Esophagus mucosa (tissue), 1 donor: ENCODE measurements at regions not wholly inside any gene's neighbourhood (a gene's known extent, or its start where the extent isn't known, plus 50 kb on each side); places are given as distances from the start of the nearest gene placed in this dataset.
A peak's percentile ranks its signal among the peaks of the same experiment; 100 is the strongest.

Source experiments
- ATAC-seq: fragments of 200-7000 bp; cut with Tn5 transposase; one replicate; pipeline ENCODE4 v1.9.1; 2020
- donor health status: DM: yes; HTN: yes; CAD: no.

DNA sequence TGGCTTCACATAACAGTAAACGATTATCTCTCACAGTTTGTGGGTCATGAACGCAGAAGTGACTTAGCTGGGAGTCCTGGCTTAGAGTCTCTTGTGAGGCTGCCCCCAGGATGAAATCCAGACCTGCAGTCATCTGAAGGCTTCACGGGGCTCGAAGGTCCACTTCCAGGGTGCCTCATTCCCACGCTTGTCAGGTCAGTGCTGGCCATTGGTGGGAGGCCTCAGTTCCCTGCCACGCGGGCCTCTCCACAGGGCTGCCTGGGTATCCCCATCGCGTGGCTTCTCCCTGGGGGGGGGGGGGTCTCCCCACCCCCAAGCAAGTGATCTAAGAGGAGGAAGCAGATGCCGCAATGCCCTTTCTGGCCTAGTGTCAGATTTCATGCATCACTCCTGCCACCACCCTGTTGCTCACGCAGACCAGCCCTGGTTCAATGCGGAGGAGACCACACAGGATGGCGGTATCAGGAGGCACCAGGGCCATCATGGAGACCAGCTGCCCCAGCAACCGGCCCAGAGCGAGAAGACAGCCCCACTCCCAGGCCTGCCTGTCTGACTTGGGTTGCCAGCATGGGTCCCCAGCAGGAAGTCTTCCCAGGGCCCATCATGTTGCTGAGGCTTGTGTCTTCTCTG lies 77.3 kb upstream of the CDH5 start:
- ATAC-seq: no peak

DNA sequence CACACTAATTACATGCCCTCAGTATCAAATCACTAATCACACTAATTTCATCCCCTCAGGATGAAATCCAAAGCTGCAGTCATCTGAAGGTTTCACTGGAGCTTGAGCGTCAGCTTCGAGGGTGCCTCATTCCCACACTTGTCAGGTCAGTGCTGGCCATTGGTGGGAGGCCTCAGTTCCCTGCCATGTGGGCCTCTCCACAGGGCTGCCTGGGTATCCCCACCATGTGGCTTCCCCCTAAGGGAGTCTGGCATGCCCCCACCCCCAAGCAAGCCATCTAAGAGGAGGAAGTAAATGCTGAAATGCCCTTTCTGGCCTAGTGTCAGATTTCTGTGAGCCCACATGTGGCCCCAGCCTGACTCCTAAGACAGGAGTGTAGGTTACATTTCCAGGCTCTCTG lies 78.6 kb upstream of the CDH5 start:
- no peak for ATAC-seq

DNA sequence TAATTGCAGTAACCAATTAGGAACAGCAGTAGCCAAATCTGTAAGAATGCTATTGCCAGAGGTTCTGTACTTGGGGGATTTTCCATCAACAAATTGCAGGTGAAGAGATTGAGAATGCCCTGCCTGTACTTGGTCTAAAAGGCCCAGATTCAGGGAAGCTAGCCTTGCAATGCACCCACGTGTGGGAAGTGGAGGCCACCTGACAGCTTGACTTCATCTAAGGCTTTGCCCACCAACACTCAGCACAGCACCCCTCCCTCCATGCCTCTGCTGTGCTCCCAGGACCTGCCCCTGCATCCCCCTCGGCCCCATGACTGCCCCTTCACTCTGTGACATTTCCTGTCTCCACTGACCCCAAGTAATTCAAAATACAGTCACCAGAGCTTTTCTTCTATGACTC lies 79.1 kb upstream of the CDH5 start:
- ATAC-seq: no peak

DNA sequence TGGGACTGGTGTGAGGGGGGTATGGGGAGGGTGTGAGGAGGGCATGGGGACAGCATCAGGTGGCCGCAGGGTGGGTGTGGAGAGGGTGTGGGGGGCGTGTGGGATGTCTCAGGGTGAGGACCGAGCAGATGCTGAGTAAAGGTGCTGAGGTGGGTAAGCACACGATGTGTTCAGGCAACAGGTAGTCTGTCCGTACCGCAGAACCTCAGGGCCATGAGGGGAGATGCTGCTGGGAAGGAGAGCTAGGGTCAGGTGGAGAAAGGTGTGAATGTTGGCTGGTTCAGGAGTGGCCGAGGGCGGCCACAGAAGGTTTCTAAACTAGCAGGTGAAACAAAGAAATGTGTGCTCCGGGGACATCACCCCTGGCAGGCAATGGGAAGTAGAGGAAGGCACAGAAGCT lies 80.0 kb upstream of the CDH5 start:
- ATAC-seq: no peak

DNA sequence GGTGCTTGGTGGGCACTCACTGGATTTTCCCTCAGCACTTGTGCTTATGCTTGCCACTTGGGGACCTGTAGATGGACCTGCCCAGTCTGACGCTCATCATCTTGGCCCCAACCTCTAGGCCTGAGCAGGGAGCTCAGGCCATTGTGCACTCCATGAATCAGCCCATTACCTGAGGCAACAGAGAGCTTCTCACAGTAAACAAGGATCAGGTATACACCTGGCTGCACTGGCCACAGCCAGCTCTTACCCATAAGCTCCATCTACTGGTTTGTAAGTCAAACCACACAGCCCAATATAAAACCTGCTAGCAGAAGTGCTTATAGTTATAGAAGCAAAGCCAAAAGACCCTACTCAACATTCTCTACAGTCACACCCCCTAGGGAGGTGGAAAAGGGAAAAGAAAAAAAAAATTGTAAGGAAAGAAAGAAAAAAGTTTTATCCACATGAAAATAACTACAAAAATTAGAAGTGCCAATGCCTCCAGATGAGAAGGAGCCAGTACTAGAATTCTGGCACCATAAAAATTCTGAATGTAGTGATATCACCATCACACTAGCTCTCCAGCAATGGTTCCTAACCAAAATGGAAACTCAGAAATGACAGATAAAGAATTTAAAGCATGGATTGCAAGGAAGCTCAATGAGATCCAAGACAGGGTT lies 87.8 kb upstream of the CDH5 start:
- ATAC-seq: peak; percentile 85

DNA sequence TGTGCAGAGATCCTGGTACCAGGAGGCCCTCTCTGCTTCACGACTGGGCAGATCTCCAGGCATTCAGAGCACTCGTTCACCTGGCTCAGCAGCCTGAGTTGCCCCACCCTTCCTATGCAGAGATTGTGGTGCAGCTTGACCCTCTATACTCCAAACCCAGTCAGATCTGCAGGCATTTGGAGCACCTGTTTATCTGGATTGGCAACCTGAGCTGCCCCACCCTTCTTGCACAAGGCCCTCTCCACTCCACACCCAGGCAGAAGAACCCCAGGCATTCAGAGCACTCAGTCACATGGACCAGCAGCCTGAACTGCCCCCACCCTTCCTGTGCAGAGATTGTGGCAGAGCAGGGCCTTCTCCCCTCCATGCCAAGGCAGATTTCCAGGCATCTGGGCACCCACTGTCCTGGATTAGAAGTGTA lies 88.4 kb upstream of the CDH5 start:
- peak; percentile 96 for ATAC-seq

DNA sequence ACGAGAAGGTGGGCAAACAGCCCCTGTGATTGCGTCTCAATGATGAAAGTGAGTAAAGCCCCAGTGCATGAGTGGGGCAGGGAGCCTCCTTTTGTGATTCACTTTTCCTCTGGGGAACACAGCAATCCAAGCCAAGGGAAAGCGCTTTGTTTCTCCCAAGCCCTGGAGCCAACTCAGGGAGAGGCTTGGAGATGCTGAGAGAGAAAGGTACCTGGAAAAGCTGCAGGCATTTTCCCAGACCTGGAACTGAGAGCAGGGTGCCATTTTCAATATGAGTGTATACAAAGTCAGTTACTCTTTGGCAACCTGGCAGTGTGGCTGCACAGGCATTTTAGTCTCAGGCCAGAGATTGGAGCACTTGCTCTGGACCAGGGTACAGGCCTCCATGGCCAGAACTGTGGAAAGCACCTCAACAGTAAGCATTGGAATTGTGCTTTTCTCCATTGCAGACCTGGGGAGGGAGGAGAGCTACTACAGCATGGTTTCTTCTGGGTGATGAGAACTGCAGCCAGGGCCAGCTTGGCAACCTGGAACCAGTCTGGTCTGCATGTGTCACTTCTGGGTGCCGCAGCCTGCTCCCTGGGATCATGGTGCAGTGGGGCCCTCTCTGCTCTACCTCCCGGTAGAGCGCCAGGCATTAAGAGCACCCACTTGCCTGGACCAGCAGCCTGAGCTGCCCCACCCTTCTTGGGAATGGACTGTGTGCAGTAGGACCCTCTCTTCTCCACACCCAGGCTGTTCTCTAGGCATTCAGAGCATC lies 89.0 kb upstream of the CDH5 start:
- peak; percentile 51 for ATAC-seq

DNA sequence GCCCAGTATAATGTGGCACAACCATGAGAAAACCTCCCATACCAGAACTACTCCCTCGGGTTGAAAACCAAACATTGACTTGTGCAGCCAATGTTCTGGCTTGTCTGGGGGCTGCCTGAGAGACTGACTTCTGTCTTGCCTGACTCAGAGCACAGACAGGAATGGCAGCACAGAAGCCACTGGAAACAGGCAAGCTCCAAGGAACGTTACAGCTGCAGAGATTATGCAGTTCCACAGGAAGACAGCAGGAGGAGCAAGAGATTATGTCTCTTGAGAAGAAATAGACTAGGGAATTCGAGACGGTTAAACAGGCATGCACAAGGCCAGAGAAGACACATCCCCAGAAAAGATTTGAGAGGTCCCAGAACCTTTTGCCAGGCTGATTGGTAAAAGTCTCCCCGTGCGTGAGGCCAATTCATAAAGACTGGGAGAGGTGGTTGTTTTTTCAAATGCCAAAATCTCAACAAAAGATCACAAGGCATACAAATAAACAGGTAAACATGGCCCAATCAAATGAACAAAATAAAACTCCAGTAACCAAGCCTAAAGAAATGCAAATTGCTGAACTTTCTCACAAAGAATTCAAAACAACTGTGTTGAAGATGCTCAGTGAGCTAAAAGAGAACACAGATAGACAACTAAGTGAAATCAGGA lies 90.6 kb upstream of the CDH5 start:
- peak; percentile 36 for ATAC-seq

DNA sequence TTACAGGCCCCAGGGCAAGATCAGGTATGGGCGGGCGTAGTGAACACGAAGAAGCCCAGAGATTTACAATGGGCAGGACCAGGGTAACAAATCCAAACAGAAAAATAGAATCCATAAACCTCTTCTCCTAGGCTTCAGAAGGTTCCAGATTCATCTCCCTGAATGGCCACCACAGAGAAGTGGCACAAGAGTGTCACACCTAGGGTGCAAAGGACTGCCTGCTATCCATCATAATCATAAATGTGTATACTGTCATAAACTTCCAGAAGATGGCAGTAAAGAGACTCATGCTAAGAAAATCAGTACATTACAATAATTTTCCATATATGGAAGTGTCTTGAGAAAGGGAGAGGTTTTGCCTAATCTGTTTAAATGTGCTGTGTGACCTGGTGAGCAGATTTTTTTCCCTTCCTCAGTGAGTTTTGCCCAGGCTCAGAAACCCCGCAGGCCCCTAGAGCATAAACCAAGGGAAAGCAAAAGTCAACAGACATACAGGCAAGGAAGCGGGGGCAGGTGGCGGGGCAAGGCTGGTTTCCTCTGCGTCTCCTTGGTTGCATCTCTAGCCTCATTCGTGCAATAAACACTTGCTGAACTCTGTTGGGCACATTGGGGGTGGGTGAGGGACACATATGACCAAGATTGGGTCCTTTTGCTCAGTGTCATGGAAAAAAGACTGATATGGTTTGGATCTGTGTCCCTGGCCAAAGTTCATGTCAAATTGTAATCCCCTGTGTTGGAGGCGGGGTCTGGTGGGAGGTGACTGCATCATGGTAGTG lies 92.0 kb upstream of the CDH5 start:
- ATAC-seq: peak; percentile 6

DNA sequence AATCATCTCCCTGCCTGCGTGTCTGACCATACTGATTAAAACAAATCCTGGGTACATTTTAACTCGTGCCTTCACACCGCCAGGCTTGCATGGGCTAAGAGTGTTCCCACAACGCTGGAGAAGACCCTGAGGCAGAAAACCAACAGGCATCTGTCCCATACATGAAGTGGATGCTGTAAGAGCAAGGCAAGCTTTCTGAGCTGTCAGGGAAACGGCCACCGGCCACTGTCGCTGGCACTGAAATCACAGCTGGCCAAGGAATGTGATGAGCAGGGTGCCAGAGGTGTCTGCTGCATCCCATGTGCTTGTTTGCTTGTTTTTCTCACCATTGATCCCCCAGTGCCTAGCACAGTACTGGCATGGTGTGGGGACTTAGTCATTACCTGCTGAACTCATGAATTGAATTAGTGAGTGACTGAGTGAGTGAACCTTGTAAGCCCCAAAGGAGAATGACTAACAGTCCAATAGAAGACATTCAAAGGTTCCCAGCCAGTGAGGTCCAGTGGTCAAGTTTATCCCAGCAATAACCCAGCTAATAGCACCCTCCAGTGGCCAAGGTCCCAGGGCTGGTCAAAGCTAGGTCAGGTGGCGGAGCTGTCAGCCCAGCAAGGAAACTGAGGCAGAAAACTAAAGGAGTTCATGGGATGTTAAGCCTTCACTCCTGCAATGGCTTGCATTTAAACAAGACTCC lies 92.7 kb upstream of the CDH5 start:
- no peak for ATAC-seq

DNA sequence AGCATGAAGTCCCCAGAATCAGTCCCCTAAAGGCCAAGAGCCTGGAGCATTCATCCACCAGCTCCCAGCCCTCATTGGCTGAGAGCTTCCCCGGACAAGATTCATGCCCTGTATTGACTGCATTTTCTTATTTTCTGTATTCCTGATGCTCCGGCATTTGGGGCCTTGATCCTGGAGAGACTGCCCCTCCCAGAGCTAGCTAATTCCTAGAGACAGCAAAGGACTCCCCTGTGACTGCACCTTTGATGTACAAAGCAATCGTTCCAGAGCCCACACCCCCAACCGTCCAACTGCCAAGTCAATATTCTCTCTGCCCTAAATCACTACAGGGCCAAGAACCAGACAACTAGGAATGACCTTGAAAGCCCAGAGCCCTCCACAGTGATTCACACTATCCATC lies 93.4 kb upstream of the CDH5 start:
- ATAC-seq: no peak

DNA sequence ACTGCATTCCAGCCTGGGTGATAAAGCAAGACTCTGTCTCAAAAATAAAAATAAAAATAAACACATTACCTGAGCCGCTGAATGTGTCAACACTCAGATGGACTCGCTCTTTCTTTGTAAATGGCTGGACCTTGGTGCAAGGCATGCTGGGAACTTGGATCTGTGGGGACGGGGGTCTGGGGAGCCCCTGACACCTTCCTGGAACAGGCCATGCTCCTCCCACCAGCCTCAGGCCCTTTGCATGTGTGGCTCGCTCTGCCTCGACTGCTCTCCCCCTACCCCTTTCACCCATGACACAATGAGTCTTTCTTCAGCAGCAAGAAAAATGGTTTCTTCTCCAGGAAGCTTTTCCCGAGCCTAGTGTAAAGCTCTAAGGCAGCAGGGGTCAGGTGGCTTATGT lies 94.0 kb upstream of the CDH5 start:
- no peak for ATAC-seq

DNA sequence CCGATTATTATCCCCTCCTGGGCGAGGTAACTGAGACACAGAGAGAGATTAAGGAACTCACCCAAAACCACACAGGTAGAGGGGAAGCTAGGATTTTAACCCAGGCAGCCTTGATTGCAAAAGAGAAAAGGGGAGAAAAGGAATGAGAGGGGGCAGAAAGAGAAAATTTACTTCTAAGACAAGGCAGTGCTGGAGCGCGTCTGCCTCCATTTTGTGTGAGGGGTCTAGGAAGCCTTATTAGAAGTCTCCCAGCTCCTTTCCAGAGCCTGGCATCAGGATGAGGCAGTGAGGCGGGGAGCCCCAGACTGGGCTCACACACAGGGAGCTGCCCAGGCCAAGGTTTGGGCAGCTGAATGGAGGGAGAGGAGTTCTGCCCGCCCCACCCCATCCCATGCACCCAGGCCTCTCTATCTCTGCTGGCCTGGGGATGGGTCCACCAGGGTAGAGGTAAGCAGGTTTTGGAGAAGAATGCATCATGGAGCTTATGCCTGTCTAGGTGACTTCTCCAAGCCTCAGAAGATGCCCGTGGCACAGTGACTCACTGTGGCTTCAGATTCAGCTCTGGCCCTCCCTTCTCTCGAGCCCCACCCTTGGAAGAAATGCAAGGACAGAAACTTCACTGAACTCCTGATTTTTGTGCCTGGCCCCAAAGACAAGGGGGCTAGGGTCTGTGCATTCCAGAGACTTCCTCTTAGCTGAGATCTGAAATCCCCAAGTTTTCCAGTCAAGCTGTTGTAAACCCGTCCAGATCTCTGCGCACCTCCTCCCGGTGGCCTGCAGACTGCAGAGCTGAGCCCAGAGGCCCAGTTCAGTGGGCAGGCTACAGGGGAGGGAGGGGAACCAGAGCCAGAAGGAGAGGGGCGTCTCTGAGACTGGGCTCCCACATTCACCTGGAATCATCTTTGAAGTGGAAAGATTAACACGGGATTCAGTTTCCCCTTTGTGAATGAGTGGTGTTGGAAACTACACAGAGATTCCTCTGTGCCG lies 95.1 kb upstream of the CDH5 start:
- ATAC-seq: peak; percentile 66

DNA sequence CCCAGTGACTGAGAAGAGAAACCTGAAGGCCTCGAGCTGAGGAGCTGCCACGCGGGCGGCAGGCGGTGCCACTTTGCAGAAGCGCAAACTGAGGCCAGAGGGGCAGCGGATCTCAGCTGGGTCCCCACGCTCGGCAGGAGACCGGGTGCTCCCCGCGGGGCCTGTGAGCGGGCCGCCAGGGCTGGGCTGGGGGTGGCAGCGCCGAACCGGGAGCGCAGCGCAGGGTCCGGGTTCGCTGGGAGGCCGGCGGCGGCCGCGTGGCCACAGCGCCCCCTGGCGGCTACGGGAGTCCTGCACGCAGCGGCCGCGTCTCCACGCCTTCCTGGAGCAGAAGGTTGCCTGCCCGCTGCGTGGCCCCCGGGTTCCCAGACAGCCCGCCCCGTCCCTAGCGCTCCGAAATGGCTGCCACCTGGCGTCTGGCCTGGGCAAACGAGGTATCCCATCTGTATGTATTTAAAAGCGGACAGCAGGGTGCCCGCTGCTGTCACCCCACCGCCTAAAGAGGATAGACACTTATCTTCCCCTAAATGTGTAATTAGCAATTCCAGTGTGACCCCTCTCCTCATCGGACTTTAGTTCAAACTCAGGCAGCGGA lies 96.1 kb upstream of the CDH5 start:
- peak; percentile 70 for ATAC-seq

DNA sequence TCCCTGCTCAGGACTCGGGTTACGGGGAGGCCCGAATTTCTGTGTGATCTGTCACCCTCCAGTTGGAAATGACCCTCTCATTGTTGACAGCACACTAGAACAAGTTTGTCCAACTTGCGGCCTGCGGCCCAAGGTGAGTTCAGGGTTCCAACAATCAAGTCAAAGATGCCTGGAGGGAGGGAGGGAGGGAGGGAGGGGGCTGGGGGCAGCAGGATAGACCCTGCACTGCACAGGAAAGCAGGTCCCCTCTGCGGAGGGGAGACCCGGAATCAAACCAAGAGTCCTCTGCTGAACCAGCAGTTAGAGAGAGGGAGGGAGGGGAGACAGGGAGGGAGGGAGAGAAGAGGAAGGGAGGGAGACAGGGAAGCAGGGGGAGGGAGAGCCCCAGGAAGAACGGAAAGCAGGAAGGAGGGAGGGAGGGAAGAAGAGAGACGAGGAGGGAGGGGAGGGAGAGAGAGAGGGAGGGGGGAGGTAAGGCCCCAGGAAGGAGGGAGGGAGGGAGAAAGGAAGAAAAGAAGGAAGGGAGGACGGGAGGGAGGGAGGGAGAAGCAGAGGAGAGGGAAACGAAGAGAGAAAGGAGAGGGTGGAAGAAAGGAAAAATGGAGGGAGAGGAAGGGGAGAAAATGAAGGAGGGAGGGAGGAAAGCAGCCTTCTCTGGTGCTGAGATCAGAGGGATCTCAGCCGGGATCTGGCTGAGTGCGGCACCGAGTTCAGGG lies 96.7 kb upstream of the CDH5 start:
- ATAC-seq: no peak

DNA sequence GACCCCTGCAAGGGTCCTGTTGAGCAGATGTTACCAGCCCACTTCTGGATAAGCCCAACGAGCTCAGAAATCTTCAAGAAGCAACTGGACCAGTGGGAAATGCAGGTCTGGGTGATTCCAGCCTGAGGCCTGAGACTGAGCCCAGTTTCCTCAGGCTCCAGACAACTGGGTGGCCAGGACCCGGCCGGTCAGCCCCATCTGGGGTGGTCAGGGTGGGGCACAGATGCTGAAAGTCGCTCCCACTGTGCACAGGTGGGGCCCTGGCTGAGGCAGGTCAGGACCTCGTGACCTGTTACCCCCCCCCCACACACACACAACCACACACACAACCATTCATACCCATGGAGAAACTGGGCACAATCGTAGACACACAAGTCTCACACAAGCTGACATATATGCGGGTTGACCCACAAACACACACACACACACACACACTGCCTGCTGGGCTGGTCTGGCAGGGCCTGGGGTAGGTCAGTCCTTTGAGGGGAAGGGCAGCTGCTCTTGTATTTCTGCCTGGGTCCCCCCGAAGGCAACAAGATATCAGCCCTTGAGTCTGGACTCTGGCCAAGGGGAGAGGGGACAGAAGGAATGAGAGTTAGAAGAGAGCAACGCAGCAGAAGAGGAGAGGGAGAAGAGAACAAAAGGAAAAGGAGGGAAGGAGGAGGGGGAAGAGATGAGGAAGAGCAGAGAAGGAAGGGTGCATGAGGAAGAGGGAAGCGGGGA lies 99.0 kb upstream of the CDH5 start:
- ATAC-seq: no peak

DNA sequence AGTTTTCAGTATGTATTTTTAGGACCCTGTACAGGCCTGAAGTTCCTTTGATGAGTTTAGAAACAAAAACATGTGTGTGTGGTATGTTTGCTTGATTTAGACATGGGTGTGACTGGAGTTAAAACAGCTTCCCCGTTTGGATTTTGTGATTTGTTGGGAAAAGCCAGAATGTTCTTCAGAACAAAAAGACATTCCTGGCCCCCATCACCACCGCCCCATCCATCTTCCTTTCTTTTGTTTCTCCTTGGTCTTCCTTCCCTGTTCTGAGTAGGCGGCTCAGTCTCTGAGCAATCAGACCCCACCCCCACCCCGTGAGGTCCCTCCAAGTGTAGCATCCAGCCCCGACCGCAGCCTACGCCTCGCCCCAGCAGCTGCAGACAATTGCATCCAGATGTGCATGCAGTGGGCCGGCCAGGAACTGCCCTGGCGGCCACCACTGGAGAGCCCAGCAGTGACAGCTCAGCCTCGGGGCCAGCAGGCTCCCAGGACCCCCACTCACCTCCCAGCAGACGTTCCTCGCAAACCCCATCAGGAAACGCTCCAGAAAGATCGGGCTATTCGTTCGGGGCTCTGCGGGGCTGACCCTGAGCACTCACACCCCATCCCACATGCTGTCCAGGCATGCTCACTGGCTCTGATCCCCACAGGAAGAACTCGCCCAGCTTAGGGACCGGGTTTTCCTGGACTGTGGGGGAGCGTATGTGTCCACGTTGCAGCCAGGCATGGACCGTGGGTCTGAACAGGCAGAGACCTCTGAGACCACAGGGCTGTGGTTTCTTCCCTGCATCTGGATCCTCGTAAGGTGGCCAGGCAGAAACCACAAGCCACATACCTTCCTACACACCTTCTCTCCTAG lies 99.8 kb upstream of the CDH5 start:
- no peak for ATAC-seq

DNA sequence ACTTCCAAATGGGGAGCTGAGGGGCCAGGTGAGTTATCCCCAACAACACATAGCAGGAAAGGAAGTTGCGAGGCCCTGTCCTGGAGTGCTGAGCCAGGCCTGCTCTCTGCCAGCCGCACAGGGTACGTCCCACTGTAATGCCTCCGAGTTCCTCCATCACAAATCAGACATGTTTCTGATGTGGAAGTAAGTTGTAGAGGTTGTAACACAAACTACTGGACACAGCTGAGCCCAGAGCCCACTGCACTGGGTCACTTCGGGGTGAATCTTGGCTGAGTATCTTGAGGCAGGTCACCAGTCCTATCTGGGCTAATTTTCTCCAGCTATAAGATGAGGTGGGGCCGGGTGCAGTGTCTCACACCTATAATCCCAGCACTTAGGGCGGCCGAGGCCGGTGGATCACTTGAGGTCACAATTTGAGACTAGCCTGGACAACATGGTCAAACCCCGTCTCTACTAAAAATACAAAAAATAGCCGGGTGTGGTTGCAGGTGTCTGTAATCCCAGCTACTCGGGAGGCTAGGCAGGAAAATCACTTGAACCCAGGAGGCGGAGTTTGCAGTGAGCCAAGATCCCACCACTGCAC lies 100.8 kb upstream of the CDH5 start:
- no peak for ATAC-seq
